D341Med (cell line): ENCODE measurements at regions not wholly inside any gene's neighbourhood (a gene's known extent, or its start where the extent isn't known, plus 50 kb on each side); places are given as distances from the start of the nearest gene placed in this dataset.

Experiments
- DNase-seq: peaks from one replicate; pipeline ENCODE4 v3.0.0; 2012; ENCODE audit warnings: low spot score

DNA sequence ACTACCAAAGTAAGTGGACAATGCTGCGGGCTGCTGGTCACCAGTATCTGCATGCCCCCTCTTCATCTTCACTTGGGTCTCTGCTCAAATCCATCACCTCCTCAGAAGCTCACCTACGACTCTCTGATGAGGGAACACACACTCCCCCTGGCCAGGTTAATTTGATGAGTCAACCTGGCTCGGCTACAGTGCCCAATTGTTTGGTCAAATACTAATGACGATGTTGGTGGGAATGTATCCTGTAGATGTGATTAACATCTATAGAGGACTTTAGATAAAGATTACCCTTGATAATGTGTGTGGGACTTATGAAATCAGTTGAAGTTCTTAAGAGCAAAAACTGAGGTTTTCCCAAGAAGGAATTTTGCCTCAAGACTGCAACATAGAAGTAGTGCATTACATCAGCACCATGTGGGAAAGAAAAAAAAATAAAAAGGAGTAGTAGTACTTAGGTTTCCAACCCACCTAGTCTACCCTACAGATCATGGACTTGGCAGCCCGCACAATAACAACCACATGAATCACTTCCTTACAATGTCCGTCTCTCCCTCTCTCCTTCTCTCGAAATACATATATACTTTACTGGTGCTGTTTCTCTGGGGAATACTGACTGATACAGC, 467.3 kb downstream of the DNAH5 start:
- no peak for DNase-seq

DNA sequence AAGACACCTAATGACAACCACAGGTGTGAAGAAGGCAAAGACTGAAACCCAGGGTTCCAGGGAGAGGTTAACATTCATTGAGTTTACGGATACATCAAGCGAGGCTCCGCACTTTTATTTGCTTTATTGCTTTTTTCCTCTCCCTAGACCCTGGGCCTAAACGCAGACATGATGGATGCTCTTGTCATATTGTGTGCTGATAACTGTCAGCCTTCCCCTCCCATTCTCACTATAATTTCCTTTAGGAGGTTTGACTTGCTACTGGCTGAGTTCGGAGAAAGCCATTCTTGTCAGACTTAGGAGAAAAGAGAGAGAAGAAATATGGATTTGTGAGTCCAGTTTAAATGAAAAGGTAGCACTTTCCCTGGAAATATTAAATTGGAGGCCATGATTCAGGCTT, 471.6 kb downstream of the DNAH5 start:
- DNase-seq = no peak

DNA sequence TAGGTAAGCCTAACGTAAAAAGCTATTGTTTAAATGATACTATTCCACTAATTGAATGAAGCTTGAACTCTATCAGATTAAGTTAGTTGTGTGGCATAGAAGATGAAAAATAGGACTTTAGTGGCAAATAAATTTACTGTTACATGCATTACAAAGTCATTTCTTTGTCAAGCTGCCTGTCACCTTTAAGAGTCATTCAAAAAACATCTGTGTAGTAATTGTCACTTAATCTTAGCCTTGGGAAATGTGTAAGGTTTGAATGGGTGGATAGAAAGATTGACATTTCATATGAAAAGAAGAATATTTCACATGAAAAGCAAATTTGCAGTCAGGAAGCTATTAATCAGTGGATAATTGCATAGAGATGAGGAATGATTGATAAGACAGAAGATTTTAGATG, 473.5 kb downstream of the DNAH5 start:
- DNase-seq = no peak

DNA sequence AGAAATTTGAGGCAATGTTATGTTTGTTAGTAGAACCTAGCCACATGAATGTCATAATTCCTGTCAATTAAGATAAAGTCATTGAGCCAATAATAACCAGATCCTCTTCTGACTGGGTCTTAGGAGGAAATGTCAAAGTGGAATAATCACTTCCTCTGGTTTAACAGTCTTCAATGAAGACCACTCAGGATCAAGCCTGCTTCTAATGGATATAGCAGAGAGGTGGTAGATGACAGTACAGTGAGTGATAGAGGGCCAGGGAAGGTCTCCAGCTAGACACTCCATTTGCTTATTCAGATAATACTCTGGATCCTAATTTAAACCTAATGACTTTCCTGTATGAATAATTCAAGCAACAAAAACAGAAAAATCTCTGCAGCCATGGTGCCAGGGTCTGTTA, 474.2 kb downstream of the DNAH5 start:
- DNase-seq = no peak

DNA sequence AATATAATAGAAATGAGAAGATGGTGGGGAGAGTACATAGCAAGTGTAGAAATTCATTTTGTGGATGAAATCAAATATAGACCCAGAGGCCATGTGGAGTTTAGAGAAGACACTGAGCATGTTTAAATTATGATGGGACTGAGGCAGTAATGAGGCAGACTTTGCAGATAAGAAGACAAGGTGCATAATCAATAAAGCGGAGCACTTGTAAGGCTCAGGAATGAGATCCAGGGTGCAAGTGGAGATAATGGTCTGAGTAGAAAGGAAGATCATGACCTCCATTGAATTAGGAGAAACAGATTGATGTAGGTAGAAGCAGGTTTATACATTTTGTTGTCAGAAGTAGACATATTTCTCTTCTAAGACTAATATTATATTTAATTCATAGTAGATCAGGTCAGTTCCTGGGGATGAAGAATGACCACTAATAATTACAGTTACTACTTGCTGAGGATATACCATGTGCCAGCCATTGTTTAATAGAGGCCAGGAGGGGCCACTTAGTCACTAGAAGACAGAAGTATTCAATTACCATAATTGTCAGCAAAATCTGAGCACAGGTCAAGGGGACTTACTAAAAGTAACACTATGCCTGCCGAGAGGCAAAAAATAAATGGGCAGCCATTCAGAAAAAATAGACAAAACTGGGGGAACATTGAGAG, 479.8 kb downstream of the DNAH5 start:
- no peak for DNase-seq

DNA sequence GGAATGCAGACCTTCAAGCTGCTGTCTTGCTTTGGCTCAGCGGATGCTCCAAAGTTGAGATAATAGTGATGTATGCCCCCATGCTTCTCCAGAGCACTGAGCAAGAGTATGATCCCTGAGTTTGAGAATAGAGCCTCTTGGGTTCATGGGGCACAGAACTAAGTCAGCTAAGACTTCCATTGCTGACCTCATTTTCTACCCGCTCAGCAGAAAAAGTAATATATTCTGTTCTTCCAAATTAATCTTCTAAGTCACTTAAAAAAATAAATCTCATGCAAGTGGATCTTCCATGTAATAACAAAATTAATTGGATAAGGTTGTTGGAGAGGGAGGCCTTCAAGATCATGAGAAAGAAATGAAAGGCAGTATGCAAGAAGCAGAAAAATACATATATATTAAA, 483.9 kb downstream of the DNAH5 start:
- DNase-seq = no peak

DNA sequence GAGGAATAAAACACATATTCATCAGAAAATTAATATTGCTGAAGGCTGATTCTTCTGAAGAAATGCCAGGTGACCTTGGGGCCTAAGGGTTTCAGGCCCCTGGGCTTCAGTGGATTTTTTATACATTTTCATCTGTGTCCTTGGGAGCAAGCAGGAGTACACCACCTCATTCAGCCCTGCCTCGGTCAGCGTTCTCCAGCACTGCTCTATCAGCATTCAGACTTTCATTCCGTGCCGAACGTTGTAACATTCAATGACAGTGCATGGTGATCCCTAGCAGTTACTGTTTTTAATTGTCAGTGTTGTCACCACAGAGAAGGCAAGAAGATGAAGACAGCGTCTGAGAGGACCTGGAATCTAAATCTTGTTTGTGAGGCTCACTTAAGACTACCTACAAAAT, 490.4 kb downstream of the DNAH5 start:
- no peak for DNase-seq

DNA sequence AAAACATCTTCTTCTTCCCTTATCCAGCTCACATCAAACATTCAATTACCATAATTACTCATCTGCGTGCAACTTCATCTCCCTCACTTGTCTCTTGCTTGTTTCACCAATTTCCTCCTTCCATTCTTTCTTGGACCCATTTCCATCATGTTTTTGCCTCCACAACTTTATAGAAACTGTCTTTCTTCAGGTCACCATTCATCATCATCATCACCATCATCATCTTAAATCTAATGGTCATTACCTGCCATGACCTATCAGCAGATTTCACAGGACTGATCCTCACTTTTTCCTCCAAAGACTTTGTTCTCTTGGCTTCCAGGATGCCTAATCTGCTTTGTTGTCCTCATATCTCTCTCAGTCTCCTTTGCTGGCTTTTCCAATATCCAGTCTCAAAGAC, 495.6 kb downstream of the DNAH5 start:
- DNase-seq = no peak

DNA sequence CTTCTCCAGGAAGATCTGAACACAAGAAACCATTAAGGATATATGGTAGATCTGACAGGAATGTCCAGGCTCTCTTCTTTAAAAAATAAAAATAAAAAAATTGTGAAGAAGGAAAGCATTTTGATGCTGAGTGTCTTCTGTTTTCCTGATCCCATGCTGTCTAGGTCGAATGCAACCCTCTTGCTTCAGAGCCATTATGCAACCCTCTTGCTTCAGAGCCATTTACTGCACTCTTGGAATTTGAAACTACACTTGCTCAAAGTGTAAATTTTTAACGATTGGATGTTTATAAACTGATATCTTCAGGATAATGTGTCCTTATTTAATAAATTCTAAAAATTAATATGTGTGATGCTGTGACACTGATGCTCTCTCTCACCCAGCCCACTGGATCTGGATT, 505.1 kb downstream of the DNAH5 start:
- DNase-seq = no peak

DNA sequence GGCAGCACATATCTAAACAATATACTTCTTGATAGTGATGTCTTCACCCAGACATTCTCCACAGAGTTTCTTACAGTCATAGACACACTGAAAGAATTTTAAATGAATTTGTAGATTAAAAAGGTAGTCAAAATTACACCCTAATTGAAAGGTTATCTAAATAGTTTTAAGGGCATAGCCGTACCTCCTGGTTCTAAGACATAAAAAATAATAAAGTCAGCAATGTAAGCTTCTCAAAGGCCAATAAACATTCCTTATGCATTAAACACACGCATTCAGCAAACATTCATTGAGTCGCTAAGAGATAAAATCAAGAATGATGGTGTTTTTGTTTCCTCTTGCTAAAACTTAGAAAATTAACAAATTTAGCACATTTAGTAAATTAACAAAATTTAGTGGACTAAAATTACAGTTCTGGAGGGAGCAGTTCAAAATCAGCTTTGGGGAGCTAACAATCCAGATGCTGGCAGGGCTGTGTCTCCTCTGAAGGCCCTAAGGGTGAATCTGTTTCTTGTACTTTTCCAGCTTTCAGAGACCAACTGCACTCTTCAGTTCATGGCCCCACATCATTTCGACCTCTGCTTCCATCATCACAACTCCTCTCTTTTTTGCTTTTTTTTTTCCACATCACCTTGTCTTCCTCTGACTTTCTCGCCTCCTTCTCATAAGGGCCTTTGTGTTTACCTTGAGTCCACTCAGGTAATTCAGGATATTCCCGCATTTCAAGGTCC, 516.5 kb downstream of the DNAH5 start:
- no peak for DNase-seq

DNA sequence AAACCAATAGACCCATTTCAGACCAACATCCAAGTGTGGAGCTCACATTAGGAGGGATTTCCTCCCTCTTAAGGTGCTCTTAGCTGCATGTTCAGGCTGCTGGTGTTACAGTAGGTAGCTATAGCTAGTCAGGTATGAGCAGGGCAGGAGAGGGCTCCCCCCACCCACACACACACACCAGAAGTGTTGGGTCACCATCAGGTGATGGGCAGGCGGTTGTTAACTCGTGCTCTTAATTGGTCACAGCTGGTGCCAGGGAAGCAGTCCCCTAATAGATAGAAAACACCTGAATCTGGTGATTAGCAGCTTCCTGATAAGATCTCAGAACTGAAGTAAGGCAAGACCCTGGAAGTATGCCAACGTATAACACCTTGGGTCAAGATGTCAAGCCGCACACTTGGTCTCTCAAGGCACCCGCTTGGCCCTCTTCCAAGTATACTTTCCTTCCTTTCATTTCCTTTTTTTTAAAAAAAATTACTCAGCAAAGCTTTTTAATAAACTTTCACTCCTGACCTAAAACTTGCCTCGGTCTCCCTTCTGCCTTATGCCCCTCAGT, 532.4 kb downstream of the DNAH5 start:
- no peak for DNase-seq

DNA sequence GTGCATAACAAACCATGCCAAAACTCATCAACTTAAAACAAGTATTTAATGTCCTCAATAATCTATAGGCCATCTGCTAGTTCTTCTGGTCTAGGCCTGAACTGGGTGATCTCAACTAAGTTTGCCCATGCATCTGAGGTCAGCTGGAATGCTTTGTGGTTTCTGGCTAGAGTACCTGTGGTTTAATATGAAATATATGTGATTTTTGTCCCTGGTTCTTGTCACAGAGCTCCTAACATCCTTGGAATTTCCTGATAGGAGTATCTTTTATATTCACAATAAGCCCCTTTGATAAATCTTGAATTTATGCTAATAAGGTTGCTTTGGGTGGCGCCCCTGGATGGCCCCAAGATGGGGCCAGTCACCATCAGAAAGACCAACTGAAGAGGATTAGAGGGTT, 535.9 kb downstream of the DNAH5 start:
- DNase-seq = no peak

DNA sequence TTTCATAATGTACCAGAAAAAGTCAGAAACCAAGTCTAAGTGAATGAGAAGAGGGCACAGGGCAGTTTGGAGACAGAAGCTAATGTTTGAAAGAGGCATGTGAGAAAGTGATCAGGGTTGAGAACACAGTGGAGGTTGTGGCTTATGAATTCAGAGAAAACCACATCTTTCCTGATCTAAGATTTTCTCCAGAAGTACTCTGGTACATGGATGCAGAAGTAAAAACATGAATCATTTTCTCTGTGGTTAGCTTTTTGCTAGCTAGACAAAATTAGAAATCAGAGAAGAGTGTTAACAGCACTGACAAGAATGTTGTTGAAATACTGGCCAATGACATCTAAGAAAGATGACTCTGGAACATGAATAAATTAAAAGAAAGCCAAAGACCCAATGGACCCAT, 541.1 kb downstream of the DNAH5 start:
- DNase-seq = no peak

DNA sequence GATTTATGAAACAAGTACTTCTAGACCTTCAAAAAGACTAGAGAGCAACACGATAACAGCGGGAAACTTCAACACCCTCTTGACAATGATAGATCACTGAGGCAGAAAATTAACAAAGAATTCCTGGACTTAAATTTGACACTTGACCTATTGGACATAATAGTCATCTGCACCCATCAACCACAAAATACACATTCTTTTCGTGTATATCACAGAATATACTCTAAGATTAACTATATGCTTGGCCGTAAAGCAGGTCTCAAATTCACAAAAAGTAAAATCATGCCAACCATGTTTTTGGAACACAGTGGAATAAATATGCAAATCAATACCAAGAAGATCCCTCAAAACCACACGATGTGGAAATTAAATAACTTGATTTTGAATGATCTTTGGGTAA, 559.4 kb downstream of the DNAH5 start:
- no peak for DNase-seq

DNA sequence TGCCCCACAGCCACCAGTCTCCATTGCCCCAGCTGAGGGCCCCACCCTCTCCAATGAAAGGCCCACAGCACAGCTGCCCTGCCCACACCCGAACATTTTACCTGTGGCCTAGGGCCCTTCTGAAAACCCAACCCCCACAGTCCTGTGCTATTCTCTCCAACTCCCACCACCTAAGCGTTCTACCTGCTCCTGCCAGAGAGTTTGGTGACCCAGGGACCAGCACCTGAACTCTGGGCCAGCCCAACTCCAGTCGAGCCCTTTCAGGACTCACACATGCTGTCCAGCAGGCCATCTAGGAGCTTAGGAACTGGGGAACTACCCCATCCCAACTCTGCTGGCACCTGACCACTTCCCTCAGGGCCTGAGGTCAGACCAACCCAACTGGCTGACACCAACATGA, 562.3 kb downstream of the DNAH5 start:
- DNase-seq = no peak

DNA sequence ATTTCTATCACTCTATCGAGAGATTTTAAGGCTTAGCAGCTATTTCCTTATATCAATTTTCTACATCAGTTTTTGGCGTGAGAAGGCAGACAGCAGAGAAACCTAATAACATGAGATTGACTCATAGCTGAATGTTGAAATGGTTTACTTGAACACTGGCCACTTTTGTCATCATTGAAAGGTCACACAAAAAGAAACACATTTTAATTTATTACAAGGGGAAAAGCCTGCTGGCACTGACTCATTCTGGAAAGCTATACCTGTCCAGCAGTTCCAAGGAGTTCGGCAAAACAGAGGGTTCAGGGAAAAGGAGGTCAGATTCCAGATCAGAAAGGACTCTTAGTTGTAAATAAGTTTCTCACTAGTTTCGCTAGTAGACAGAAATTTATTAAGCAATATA, 566.4 kb downstream of the DNAH5 start:
- DNase-seq = no peak

DNA sequence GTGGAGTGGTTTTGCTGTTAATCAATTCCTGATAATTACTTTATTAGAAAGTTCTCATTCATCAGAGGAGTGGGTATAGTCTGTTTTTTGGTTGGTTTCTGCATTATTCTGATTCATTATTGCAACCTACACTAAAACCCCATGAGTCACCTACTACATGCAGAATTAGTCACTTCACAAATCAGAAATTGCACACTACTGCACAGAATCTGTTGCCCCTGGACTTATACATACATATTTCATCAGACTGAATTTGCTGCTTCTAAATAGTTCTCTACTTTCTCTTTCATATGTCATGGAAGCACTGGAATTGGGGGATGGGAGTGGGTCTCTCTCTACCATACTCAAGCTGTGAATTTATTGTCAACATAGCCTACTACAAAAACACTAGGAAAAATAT, 585.1 kb downstream of the DNAH5 start:
- no peak for DNase-seq

DNA sequence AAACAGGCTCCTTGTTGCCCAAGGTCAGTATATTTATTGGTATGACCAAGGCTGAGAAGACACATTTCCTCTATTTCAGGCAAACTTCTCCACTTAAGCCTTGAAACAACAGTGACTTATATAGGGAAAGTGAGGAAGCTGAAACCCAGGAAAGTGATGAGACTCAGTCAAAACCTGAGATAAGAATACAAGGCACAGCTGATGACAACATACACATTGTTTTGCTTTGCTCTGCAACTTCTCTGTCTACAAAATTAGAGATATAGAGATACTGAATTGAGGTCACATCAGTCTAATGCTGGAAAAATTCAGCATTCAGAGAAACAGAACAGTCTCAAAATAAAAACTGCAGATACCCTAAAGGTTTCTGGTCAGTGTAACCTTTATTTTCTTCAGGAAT, 586.1 kb downstream of the DNAH5 start:
- DNase-seq = no peak

DNA sequence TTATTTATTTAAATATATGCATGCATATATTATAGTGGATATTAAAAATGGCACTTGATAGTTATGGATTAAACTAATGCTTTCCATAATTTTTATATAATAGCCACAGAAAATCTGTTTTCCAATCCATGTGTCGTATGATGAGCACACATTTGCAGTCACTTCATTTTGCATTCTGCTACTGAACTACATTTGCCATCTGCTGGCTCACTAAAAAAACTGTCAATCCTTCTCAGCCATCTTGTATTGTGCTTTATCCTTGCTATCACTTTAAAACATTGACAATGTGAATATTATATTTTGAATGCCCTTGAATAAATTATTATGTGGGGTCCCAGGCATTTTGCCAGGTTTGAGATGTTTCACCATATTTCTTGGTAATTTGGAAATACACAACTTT, 586.6 kb downstream of the DNAH5 start:
- DNase-seq = no peak

DNA sequence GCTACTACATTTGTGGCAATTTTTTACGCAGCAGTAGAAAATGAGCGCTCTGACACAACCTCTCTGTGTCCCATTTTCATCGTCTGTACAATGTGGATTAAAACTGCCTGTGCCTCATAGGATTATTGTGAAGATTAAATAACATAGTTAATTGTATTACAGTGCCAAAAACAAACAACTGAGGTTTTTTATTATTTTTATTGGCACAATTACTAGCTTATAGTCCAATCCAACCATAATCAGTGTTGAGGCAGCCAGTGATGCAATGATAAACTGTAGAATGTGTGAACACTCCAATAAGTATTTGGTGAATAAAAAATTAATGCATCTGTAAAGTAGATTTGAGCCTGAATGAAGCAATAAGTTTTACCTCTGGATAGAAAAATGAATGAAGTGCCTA, 588.3 kb downstream of the DNAH5 start:
- no peak for DNase-seq

DNA sequence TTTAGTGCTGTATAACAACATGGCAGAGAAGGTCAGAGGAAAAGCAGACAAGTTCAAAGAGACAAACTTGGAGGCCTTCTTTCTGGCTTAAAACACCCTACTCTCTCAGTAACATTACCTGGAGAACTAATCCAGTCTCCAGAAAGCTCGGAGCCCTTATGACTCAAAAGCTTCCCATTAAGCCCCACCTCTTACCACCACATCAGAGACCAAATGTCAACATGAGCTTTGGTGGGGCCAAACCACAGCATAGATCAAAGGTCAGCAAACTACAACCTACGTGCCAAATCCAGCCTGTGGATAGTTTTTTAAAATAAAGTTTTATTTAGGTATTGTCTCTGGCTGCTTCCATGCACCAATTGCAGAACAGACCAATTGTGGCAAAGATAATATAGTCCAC, 589.9 kb downstream of the DNAH5 start:
- no peak for DNase-seq

DNA sequence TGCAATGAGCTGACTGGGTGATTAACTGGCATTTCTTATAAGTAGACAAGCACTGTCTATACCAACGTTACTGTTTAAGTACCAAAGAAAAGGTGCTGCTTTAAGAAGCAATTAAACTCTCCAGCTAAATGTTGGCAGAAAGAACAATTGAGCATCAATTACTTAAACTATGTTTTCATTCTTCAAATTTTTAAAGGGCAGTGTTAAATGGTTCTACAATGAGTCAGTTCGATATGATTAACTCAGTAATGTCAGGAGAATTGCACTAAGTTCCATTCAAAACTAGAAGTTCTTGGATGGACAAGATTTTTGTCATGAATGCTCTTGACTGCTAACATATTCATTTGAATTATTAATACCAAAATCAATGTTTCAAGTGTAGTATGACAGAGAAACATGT, 593.7 kb downstream of the DNAH5 start:
- DNase-seq = no peak

DNA sequence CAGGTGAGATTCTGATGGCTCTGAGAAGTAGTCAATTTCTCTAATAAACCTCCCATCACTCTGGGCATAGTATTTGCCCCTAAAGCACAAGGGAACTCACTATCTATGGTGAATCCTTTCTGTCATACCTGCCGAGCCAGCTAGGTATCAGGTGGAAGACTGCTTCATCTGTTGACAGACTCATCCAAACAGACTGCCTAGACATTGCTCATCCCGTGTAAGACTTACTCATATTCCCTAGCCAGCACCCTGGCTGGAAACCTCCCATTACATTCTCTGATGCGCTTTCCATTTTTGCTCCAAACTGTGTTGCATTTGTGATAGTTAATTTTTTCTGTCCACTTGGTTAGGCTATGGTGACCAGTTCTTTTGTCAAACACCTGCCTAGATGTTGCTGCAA, 595.9 kb downstream of the DNAH5 start:
- no peak for DNase-seq
